ENCODE measurements at regions not wholly inside any gene's neighbourhood (a gene's known extent, or its start where the extent isn't known, plus 50 kb on each side); places are given as distances from the start of the nearest gene placed in this dataset.

GRCh38 chr5:42242881-42243485, 180.3 kb upstream of the GHR start:
- TF ChIP-seq CTCF (IDR thresholded peaks at IDR 0.05), result no peak
- TF ChIP-seq ZNF416 (CRISPR knock-in tag; IDR thresholded peaks at IDR 0.05), result no peak
- no peak for TF ChIP-seq CBFB (CRISPR knock-in tag; IDR thresholded peaks at IDR 0.05; ENCODE audit: low read depth)
